ENCODE measurements at regions not wholly inside any gene's neighbourhood (a gene's known extent, or its start where the extent isn't known, plus 50 kb on each side); places are given as distances from the start of the nearest gene placed in this dataset.

- no peaks in the 10 kb centered on the region for H3K4me1 ChIP-seq (ENCODE audit: control insufficient read depth in 1 of 2, insufficient read depth in 2 of 2, low read depth in 1 of 2, low read length in 1 of 2)
- POLR2A ChIA-PET = no interaction called here
- no peak overlapping the region for H3K27ac ChIP-seq (ENCODE audit: low read depth in 2 of 2, low read length in 1 of 2)
- 51% methylated on average over 2 of the region's 2 CpGs for WGBS (ENCODE audit: low lambda C conversion rate)
- no peaks in the 10 kb centered on the region for H3F3A ChIP-seq (replicated peaks; ENCODE audit: insufficient read depth)
- H4K20me1 ChIP-seq (ENCODE audit: insufficient read depth) = no peaks in the 10 kb centered on the region
- no peak for DNase-seq
- no peak overlapping the region for H3K4me3 ChIP-seq (ENCODE audit: low read depth in 2 of 2, low read length in 1 of 2)
- H3K9me2 ChIP-seq = no peaks in the 10 kb centered on the region
- H3K9me3 ChIP-seq = no peaks in the 10 kb centered on the region
- no peak overlapping the region for H3K4me2 ChIP-seq
- no peak overlapping the region for H2AFZ ChIP-seq (ENCODE audit: low read depth)
- H3K79me2 ChIP-seq (ENCODE audit: insufficient read depth) = no peaks in the 10 kb centered on the region
- CTCF ChIA-PET = no interaction called here
- no peaks in the 10 kb centered on the region for H3K36me3 ChIP-seq (replicated peaks in 1 of 2; ENCODE audit: control insufficient read depth in 1 of 2, insufficient read depth in 2 of 2, low read length in 1 of 2)
- H3K9ac ChIP-seq = no peak overlapping the region
- no peaks in the 10 kb centered on the region for H3K27me3 ChIP-seq (ENCODE audit: insufficient read depth)
- no peak for TF ChIP-seq NRF1 (IDR thresholded peaks at IDR 0.05; ENCODE audit: low read depth, low read length)
- TF ChIP-seq USF1 (IDR thresholded peaks at IDR 0.05; ENCODE audit: borderline replicate concordance, low read depth) = no peak
- no peak for TF ChIP-seq EP300 (IDR thresholded peaks at IDR 0.05; ENCODE audit: borderline replicate concordance in 1 of 2, low read depth in 1 of 2, low read length in 1 of 2)
- TF ChIP-seq RCOR1 (IDR thresholded peaks at IDR 0.05; ENCODE audit: low read length) = no peak
- TF ChIP-seq TAF1 (IDR thresholded peaks at IDR 0.05; ENCODE audit: borderline replicate concordance, low read depth, low read length) = no peak
- no peak for TF ChIP-seq GATA2 (CRISPR knock-in tag; IDR thresholded peaks at IDR 0.05)
- no peak for TF ChIP-seq NFIC (IDR thresholded peaks at IDR 0.05; ENCODE audit: borderline replicate concordance)
- no peak for TF ChIP-seq SMC3 (IDR thresholded peaks at IDR 0.05; ENCODE audit: low read depth, low read length)
- TF ChIP-seq GABPA (IDR thresholded peaks at IDR 0.05; ENCODE audit: low read depth) = no peak
- TF ChIP-seq REST (IDR thresholded peaks at IDR 0.05; ENCODE audit: low read depth, low read length) = no peak
- TF ChIP-seq SIN3A (IDR thresholded peaks at IDR 0.05; ENCODE audit: borderline replicate concordance, low read depth, low read length) = no peak
- no peak for TF ChIP-seq FOXJ3 (CRISPR knock-in tag; IDR thresholded peaks at IDR 0.05)
- no peak for TF ChIP-seq MAX (IDR thresholded peaks at IDR 0.05; ENCODE audit: low read depth)
Observed at GRCh38 chr10:57715233-57715632, 552.5 kb downstream of the IPMK start.

GRCh38 chr10:57707300-57707658 is 560.4 kb downstream of the IPMK start:
- Histone ChIP-seq H3K27me3 (ENCODE audit: insufficient read depth) (no peaks in the 10 kb centered on the region), H3K36me3 (replicated peaks in 1 of 2; ENCODE audit: control insufficient read depth in 1 of 2, insufficient read depth in 2 of 2, low read length in 1 of 2) (no peaks in the 10 kb centered on the region), H3F3A (replicated peaks; ENCODE audit: insufficient read depth) (no peaks in the 10 kb centered on the region), H4K20me1 (ENCODE audit: insufficient read depth) (no peaks in the 10 kb centered on the region), H3K27ac (ENCODE audit: low read depth in 2 of 2, low read length in 1 of 2) (no peak overlapping the region), H3K79me2 (ENCODE audit: insufficient read depth) (no peaks in the 10 kb centered on the region), H3K4me2 (no peak overlapping the region), H3K4me3 (ENCODE audit: low read depth in 2 of 2, low read length in 1 of 2) (no peak overlapping the region), H3K4me1 (ENCODE audit: control insufficient read depth in 1 of 2, insufficient read depth in 2 of 2, low read depth in 1 of 2, low read length in 1 of 2) (no peaks in the 10 kb centered on the region; a peak in 1 of 4 replicates), H3K9me2 (no peaks in the 10 kb centered on the region), H3K9me3 (no peaks in the 10 kb centered on the region), H2AFZ (ENCODE audit: low read depth) (no peak overlapping the region), H3K9ac (no peak overlapping the region)
- ChIA-PET POLR2A (no interaction called here), CTCF (no interaction called here)
- WGBS (ENCODE audit: low lambda C conversion rate) = 28% methylated on average over 2 of the region's 2 CpGs
- no peak for DNase-seq
- no peak for TF ChIP-seq SIN3A (IDR thresholded peaks at IDR 0.05; ENCODE audit: borderline replicate concordance, low read depth, low read length)
- no peak for TF ChIP-seq RFX5 (IDR thresholded peaks at IDR 0.05; ENCODE audit: low read length)
- TF ChIP-seq FOXM1 (IDR thresholded peaks at IDR 0.05; ENCODE audit: low read depth) = no peak
- TF ChIP-seq SMC3 (IDR thresholded peaks at IDR 0.05; ENCODE audit: low read depth, low read length) = no peak
- TF ChIP-seq FOSL2 (IDR thresholded peaks at IDR 0.05; ENCODE audit: borderline replicate concordance, low read depth) = no peak
- no peak for TF ChIP-seq PBX3 (IDR thresholded peaks at IDR 0.05)
- TF ChIP-seq ZBTB33 (IDR thresholded peaks at IDR 0.05; ENCODE audit: borderline replicate concordance, low read depth) = no peak
- no peak for TF ChIP-seq GABPA (IDR thresholded peaks at IDR 0.05; ENCODE audit: low read depth)
- TF ChIP-seq USF1 (IDR thresholded peaks at IDR 0.05; ENCODE audit: borderline replicate concordance, low read depth) = no peak
- TF ChIP-seq MEF2A (IDR thresholded peaks at IDR 0.05; ENCODE audit: borderline replicate concordance, low read depth) = no peak
- no peak for TF ChIP-seq EP300 (IDR thresholded peaks at IDR 0.05; ENCODE audit: borderline replicate concordance in 1 of 2, low read depth in 1 of 2, low read length in 1 of 2)
- no peak for TF ChIP-seq YY1 (IDR thresholded peaks at IDR 0.05; ENCODE audit: low read depth)
- TF ChIP-seq ELF1 (IDR thresholded peaks at IDR 0.05) = no peak
